RWPE2 (cell line): ENCODE measurements at regions not wholly inside any gene's neighbourhood (a gene's known extent, or its start where the extent isn't known, plus 50 kb on each side); places are given as distances from the start of the nearest gene placed in this dataset.

Source experiments
- ATAC-seq: fragments of 200-7000 bp; cut with Tn5 transposase; 3 replicates; pipeline ENCODE4 v1.9.1; 2021; ENCODE audit warnings: low read depth
- DNase-seq: peaks from one replicate; pipeline ENCODE4 v3.0.0-alpha.2; 2020; ENCODE audit warnings: low spot score
- H3K27ac ChIP-seq: fragments of 450-650 bp; 2 replicates; pipeline ENCODE4 v1.5.1; 2017; ENCODE audit warnings: mild to moderate bottlenecking; ENCODE audit not compliant: poor library complexity, severe bottlenecking
- H3K27me3 ChIP-seq: fragments of 250-450 bp; sonication (Bioruptor Pico); 2 replicates; pipeline ENCODE4 v1.5.1; 2021; ENCODE audit warnings: mild to moderate bottlenecking, moderate library complexity; ENCODE audit not compliant: insufficient read depth, poor library complexity, severe bottlenecking
- H3K36me3 ChIP-seq: fragments of 250-450 bp; sonication (Bioruptor Pico); 2 replicates; pipeline ENCODE4 v1.5.1; 2020; ENCODE audit warnings: low read depth, mild to moderate bottlenecking, moderate library complexity
- H3K4me1 ChIP-seq: fragments of 250-450 bp; sonication (Bioruptor Pico); 2 replicates; pipeline ENCODE4 v1.5.1; 2021; ENCODE audit warnings: mild to moderate bottlenecking, moderate library complexity; ENCODE audit not compliant: insufficient read depth, poor library complexity, severe bottlenecking
- H3K4me3 ChIP-seq: fragments of 250-450 bp; sonication (Bioruptor Pico); 2 replicates; pipeline ENCODE4 v1.5.1; 2021; ENCODE audit warnings: mild to moderate bottlenecking, moderate library complexity; ENCODE audit not compliant: severe bottlenecking
- H3K9me3 ChIP-seq: fragments of 250-450 bp; sonication (Bioruptor Pico); 2 replicates; pipeline ENCODE4 v1.5.1; 2021; ENCODE audit warnings: mild to moderate bottlenecking, moderate library complexity; ENCODE audit not compliant: severe bottlenecking
- CTCF ChIP-seq: fragments of 450-650 bp; IDR thresholded peaks from one replicate; pipeline ENCODE4 v1.5.1; 2017; ENCODE audit warnings: mild to moderate bottlenecking, moderate library complexity; ENCODE audit not compliant: poor library complexity, severe bottlenecking

GRCh38 chr17:70344386-70345060 is 175.2 kb downstream of the KCNJ2 start:
- H3K27me3 ChIP-seq: no peaks in the 10 kb centered on the region
- no peak for ATAC-seq
- no peak overlapping the region for H3K4me3 ChIP-seq
- H3K36me3 ChIP-seq: no peaks in the 10 kb centered on the region
- no peak for DNase-seq
- H3K4me1 ChIP-seq: no peaks in the 10 kb centered on the region
- no peaks in the 10 kb centered on the region for H3K9me3 ChIP-seq
- TF ChIP-seq CTCF: no peak
- no peak overlapping the region for H3K27ac ChIP-seq

- no peaks in the 10 kb centered on the region for H3K9me3 ChIP-seq
- no peaks in the 10 kb centered on the region for H3K27me3 ChIP-seq
- no peaks in the 10 kb centered on the region for H3K4me1 ChIP-seq
- H3K4me3 ChIP-seq: no peak overlapping the region
- H3K36me3 ChIP-seq: no peaks in the 10 kb centered on the region
- no peak overlapping the region for H3K27ac ChIP-seq
- DNase-seq (no peak), ATAC-seq (no peak; the same call in 2 of the 3 replicates)
- TF ChIP-seq CTCF: no peak
Observed at GRCh38 chr17:70345061-70345460, 175.7 kb downstream of the KCNJ2 start.

GRCh38 chr17:70352834-70353233 is 183.5 kb downstream of the KCNJ2 start:
- Histone ChIP-seq H3K9me3 (no peaks in the 10 kb centered on the region), H3K27ac (no peak overlapping the region), H3K36me3 (no peaks in the 10 kb centered on the region), H3K4me1 (no peaks in the 10 kb centered on the region), H3K4me3 (no peak overlapping the region), H3K27me3 (peaks cover 6% of the 10 kb centered on the region)
- TF ChIP-seq CTCF: no peak
- ATAC-seq (no peak), DNase-seq (no peak)

GRCh38 chr17:70353408-70354092 is 184.2 kb downstream of the KCNJ2 start:
- Histone ChIP-seq H3K9me3 (no peaks in the 10 kb centered on the region), H3K36me3 (no peaks in the 10 kb centered on the region), H3K27ac (no peak overlapping the region), H3K4me3 (no peak overlapping the region), H3K4me1 (no peaks in the 10 kb centered on the region), H3K27me3 (peaks cover 6% of the 10 kb centered on the region)
- no peak for ATAC-seq
- TF ChIP-seq CTCF: no peak
- no peak for DNase-seq

- no peak overlapping the region for H3K27ac ChIP-seq
- H3K4me1 ChIP-seq: no peaks in the 10 kb centered on the region
- no peak for TF ChIP-seq CTCF
- H3K27me3 ChIP-seq: peaks cover 6% of the 10 kb centered on the region
- no peak for DNase-seq
- H3K4me3 ChIP-seq: no peak overlapping the region
- no peaks in the 10 kb centered on the region for H3K36me3 ChIP-seq
- H3K9me3 ChIP-seq: no peaks in the 10 kb centered on the region
- no peak for ATAC-seq
Observed at GRCh38 chr17:70355185-70355584, 185.9 kb downstream of the KCNJ2 start.
